Stomach (tissue), 4 donors: ENCODE measurements at regions not wholly inside any gene's neighbourhood (a gene's known extent, or its start where the extent isn't known, plus 50 kb on each side); places are given as distances from the start of the nearest gene placed in this dataset.

ENCODE experiments used
- CTCF ChIP-seq, 7 experiments: fragments of 450-650 bp in 4 of 7; fragments of 200-600 bp in 3 of 7; sonication (generic) in 3 of 7; IDR thresholded peaks; one replicate each; pipeline ENCODE4 v1.5.1; 2016 to 2019; ENCODE audit warnings: antibody characterized with exemption in 7 of 7, control low read depth in 2 of 7, mild to moderate bottlenecking in 1 of 7
- POLR2A ChIP-seq, 4 donors: fragments of 450-650 bp; IDR thresholded peaks; one replicate each; pipeline ENCODE4 v1.6.1; 2016; ENCODE audit warnings: antibody characterized with exemption in 4 of 4, control low read depth in 2 of 4, mild to moderate bottlenecking in 1 of 4, moderate library complexity in 1 of 4

- TF ChIP-seq CTCF (IDR thresholded peaks at IDR 0.05) (no peak), POLR2A (IDR thresholded peaks at IDR 0.05) (no peak)
Observed at GRCh38 chrX:69357317-69357716, 146.8 kb upstream of the NALF2 start.
